DOHH2 (cell line): ENCODE measurements at regions not wholly inside any gene's neighbourhood (a gene's known extent, or its start where the extent isn't known, plus 50 kb on each side); places are given as distances from the start of the nearest gene placed in this dataset.

Source experiments
- H3F3A ChIP-seq: fragments of 200-600 bp; sonication (generic), shearing (Covaris generic); 2 replicates; pipeline ENCODE4 v1.6.0; 2016; ENCODE audit warnings: antibody characterized with exemption, mild to moderate bottlenecking; ENCODE audit not compliant: control insufficient read depth, insufficient read depth
- H3K27ac ChIP-seq: fragments of 200-600 bp; sonication (generic); 2 replicates; pipeline ENCODE4 v1.5.1; 2014; ENCODE audit warnings: low read depth, mild to moderate bottlenecking, low read length, moderate library complexity
- H3K27me3 ChIP-seq: fragments of 200-600 bp; sonication (generic); 2 replicates; pipeline ENCODE4 v1.6.1; 2014; ENCODE audit warnings: mild to moderate bottlenecking, low read length, mixed read lengths; ENCODE audit not compliant: control insufficient read depth
- H3K36me3 ChIP-seq: fragments of 200-600 bp; sonication (generic); 2 replicates; pipeline ENCODE4 v1.6.1; 2014; ENCODE audit warnings: mild to moderate bottlenecking, low read length, moderate library complexity, mixed read lengths; ENCODE audit not compliant: control insufficient read depth
- H3K4me1 ChIP-seq: fragments of 200-600 bp; sonication (generic); 2 replicates; pipeline ENCODE4 v1.6.1; 2014; ENCODE audit warnings: mild to moderate bottlenecking, low read length, mixed read lengths; ENCODE audit not compliant: control insufficient read depth
- H3K4me2 ChIP-seq: fragments of 200-600 bp; sonication (generic); 2 replicates; pipeline ENCODE4 v1.6.0; 2014; ENCODE audit warnings: mild to moderate bottlenecking, low read length, moderate library complexity
- H3K4me3 ChIP-seq: fragments of 200-600 bp; sonication (generic); 2 replicates; pipeline ENCODE4 v1.5.1; 2014; ENCODE audit warnings: mild to moderate bottlenecking, low read length, mixed read lengths
- H3K79me2 ChIP-seq: fragments of 200-600 bp; sonication (generic); 2 replicates; pipeline ENCODE4 v1.6.1; 2014; ENCODE audit warnings: mild to moderate bottlenecking, low read length, mixed read lengths; ENCODE audit not compliant: control insufficient read depth
- H3K9me2 ChIP-seq: fragments of 200-600 bp; sonication (generic); replicated peaks from 2 replicates; pipeline ENCODE4 v1.6.1; 2014; ENCODE audit warnings: mild to moderate bottlenecking, low read length, mixed read lengths; ENCODE audit not compliant: control insufficient read depth
- H3K9me3 ChIP-seq: fragments of 200-600 bp; sonication (generic); 2 replicates; pipeline ENCODE4 v1.6.1; 2014; ENCODE audit warnings: antibody characterized with exemption, low read length, mixed read lengths; ENCODE audit not compliant: control insufficient read depth, insufficient read depth
- H4K20me1 ChIP-seq: fragments of 200-600 bp; sonication (generic); 2 replicates; pipeline ENCODE4 v1.6.0; 2014; ENCODE audit warnings: low read depth, mild to moderate bottlenecking, antibody characterized with exemption, low read length, moderate library complexity; ENCODE audit not compliant: control insufficient read depth, insufficient read depth
- EZH2phosphoT487 ChIP-seq: fragments of 200-600 bp; sonication (generic); IDR thresholded peaks from 2 replicates; pipeline ENCODE4 v1.6.1; 2017; ENCODE audit warnings: borderline replicate concordance, mild to moderate bottlenecking, antibody characterized with exemption, low read length, moderate library complexity, mixed read lengths
- TF ChIP-seq, protein P1 (sequence below): fragments of 200-600 bp; sonication (generic); IDR thresholded peaks from one replicate; pipeline ENCODE4 v1.5.1; 2014; ENCODE audit warnings: antibody characterized with exemption, mild to moderate bottlenecking, low read depth, low read length; ENCODE audit not compliant: poor library complexity, severe bottlenecking

GRCh38 chr4:41455206-41455605 is 82.8 kb upstream of the LIMCH1 start:
- Histone ChIP-seq H3K4me3 (no peak overlapping the region), H3K79me2 (no peaks in the 10 kb centered on the region), H3F3A (no peaks in the 10 kb centered on the region), H3K9me2 (no peaks in the 10 kb centered on the region), H3K36me3 (no peaks in the 10 kb centered on the region), H3K9me3 (no peaks in the 10 kb centered on the region), H3K27me3 (no peaks in the 10 kb centered on the region), H3K4me1 (no peaks in the 10 kb centered on the region), H3K27ac (no peak overlapping the region), H3K4me2 (no peak overlapping the region), H4K20me1 (no peaks in the 10 kb centered on the region)
- TF ChIP-seq, protein P1, sequence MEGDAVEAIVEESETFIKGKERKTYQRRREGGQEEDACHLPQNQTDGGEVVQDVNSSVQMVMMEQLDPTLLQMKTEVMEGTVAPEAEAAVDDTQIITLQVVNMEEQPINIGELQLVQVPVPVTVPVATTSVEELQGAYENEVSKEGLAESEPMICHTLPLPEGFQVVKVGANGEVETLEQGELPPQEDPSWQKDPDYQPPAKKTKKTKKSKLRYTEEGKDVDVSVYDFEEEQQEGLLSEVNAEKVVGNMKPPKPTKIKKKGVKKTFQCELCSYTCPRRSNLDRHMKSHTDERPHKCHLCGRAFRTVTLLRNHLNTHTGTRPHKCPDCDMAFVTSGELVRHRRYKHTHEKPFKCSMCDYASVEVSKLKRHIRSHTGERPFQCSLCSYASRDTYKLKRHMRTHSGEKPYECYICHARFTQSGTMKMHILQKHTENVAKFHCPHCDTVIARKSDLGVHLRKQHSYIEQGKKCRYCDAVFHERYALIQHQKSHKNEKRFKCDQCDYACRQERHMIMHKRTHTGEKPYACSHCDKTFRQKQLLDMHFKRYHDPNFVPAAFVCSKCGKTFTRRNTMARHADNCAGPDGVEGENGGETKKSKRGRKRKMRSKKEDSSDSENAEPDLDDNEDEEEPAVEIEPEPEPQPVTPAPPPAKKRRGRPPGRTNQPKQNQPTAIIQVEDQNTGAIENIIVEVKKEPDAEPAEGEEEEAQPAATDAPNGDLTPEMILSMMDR, result no peak
- no peak for TF ChIP-seq EZH2phosphoT487

DNA sequence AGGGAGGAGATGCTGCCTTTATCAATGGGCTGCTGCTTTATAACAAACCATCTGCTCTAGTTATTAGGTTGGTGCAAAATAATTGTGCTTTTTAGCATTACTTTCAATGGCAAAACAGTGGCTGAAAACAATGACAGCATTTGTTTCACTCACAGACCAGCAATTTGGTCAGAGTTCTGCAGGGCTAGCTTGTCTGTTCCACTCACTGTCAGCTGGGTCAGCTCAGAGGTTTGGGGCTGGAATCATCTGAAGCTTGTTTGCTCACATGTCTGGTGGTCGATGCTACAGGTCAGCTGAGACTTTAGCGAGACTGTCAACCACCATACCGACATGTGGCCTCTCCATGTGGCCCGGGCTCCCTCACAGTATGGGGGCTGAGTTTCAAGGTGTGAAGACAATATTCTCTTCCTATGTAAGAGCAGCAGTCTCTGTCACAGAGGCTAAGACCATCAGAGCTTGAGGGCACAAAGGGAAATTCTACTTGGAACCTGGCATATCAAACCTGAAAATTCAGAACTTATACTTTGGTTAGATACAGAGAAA is 81.3 kb upstream of the LIMCH1 start:
- H3K36me3 ChIP-seq, result no peaks in the 10 kb centered on the region
- no peaks in the 10 kb centered on the region for H3F3A ChIP-seq
- no peaks in the 10 kb centered on the region for H3K79me2 ChIP-seq
- H3K4me3 ChIP-seq, result no peak overlapping the region
- no peaks in the 10 kb centered on the region for H3K9me2 ChIP-seq
- H3K27ac ChIP-seq, result no peak overlapping the region
- no peaks in the 10 kb centered on the region for H3K27me3 ChIP-seq
- no peaks in the 10 kb centered on the region for H4K20me1 ChIP-seq
- H3K4me2 ChIP-seq, result no peak overlapping the region
- no peaks in the 10 kb centered on the region for H3K4me1 ChIP-seq
- no peaks in the 10 kb centered on the region for H3K9me3 ChIP-seq
- no peak for TF ChIP-seq EZH2phosphoT487
- TF ChIP-seq, protein P1, result no peak

DNA sequence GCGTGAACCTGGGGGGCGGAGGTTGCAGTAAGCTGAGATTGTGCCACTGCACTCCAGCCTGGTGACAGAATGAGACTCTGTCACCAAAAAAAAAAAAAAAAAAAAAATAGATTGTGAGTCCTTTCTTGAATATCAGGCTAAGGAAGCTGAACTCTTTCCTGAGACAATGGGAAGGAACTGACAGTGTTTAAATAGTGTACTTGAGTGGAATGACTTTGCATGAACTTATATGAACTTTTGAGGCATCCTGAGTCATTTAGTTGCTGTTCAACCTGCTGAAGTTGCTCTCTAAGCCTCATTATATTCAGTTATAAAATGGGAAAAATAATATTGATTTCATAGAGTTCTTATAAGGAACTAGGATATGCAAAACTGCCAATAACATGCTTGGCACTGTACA is 79.3 kb upstream of the LIMCH1 start:
- H3K79me2 ChIP-seq, result no peaks in the 10 kb centered on the region
- no peak for TF ChIP-seq EZH2phosphoT487
- TF ChIP-seq, protein P1, result no peak
- H3K27me3 ChIP-seq, result peaks cover 5% of the 10 kb centered on the region; the same call in 1 of the 2 replicates
- no peak overlapping the region for H3K4me3 ChIP-seq
- H3F3A ChIP-seq, result no peaks in the 10 kb centered on the region
- no peak overlapping the region for H3K27ac ChIP-seq
- no peaks in the 10 kb centered on the region for H3K9me2 ChIP-seq
- H3K36me3 ChIP-seq, result no peaks in the 10 kb centered on the region
- no peaks in the 10 kb centered on the region for H3K9me3 ChIP-seq
- H3K4me2 ChIP-seq, result no peak overlapping the region
- H4K20me1 ChIP-seq, result no peaks in the 10 kb centered on the region
- H3K4me1 ChIP-seq, result no peaks in the 10 kb centered on the region
